PC-3 (cell line): ENCODE measurements at regions not wholly inside any gene's neighbourhood (a gene's known extent, or its start where the extent isn't known, plus 50 kb on each side); places are given as distances from the start of the nearest gene placed in this dataset.
"Not testable (repeated sequence)": the region's sequence is repeated elsewhere in the genome, so short reads cannot be mapped to it uniquely, and the experiment has no call there.

Experiments
- ATAC-seq: fragments of 200-7000 bp; cut with Tn5 transposase; 2 replicates; pipeline ENCODE4 v1.9.1; 2020; ENCODE audit warnings: mild to moderate bottlenecking, moderate library complexity
- BruUV-seq: library from RNA; stranded (reverse); fragments of 400-500 nt; replicated peaks from 2 replicates; lab custom pipeline; 2021; lab: Mats Ljungman, UMichigan
- CTCF ChIA-PET: fragments of 300-600 bp; sonication (Branson Sonifier 250); formaldehyde crosslinking; loops from one replicate; lab custom pipeline; 2022; ENCODE audit warnings: antibody characterized with exemption; lab: Charles Lee
- POLR2A ChIA-PET: fragments of 300-600 bp; sonication (Branson Sonifier 250); formaldehyde crosslinking; loops from one replicate; lab custom pipeline; 2022; ENCODE audit warnings: antibody characterized with exemption; ENCODE audit not compliant: unreplicated experiment; lab: Charles Lee
- DNase-seq: peaks from one replicate; pipeline ENCODE4 v3.0.0-alpha.2; 2015
- H2AFZ ChIP-seq: fragments of 300-600 bp; sonication (generic); 2 replicates; pipeline ENCODE4 v1.6.0; 2016; ENCODE audit warnings: antibody characterized with exemption, low read length
- H3F3A ChIP-seq: fragments of 300-600 bp; sonication (generic); one replicate; pipeline ENCODE4 v1.6.0; 2017; ENCODE audit warnings: antibody characterized with exemption, low read length, control low read depth, mild to moderate bottlenecking; ENCODE audit not compliant: unreplicated experiment
- H3K27ac ChIP-seq: fragments of 300-600 bp; sonication (generic); 2 replicates; pipeline ENCODE4 v1.5.1; 2016; ENCODE audit warnings: mild to moderate bottlenecking, low read length
- H3K27me3 ChIP-seq: fragments of 300-600 bp; sonication (generic); 2 replicates; pipeline ENCODE4 v1.6.1; 2016; ENCODE audit warnings: low read length, mixed read lengths
- H3K36me3 ChIP-seq: fragments of 300-600 bp; sonication (generic); 2 replicates; pipeline ENCODE4 v1.6.1; 2016; ENCODE audit warnings: low read depth, mixed run types, low read length, mixed read lengths
- H3K4me1 ChIP-seq: fragments of 300-600 bp; sonication (generic); 2 replicates; pipeline ENCODE4 v1.5.1; 2016; ENCODE audit warnings: low read length; ENCODE audit not compliant: insufficient read depth
- H3K4me2 ChIP-seq: fragments of 300-600 bp; sonication (generic); 2 replicates; pipeline ENCODE4 v1.6.0; 2016; ENCODE audit warnings: low read length
- H3K4me3 ChIP-seq: fragments of 300-600 bp; sonication (generic); 2 replicates; pipeline ENCODE4 v1.5.1; 2016; ENCODE audit warnings: mild to moderate bottlenecking, low read length, mixed read lengths
- H3K79me2 ChIP-seq: fragments of 300-600 bp; sonication (generic); 2 replicates; pipeline ENCODE4 v1.6.1; 2017; ENCODE audit warnings: low read length, mixed read lengths
- H3K9ac ChIP-seq: fragments of 300-600 bp; sonication (generic); 2 replicates; pipeline ENCODE4 v1.6.0; 2016; ENCODE audit warnings: mild to moderate bottlenecking, low read length
- H3K9me2 ChIP-seq: fragments of 300-600 bp; sonication (generic); replicated peaks from 2 replicates; pipeline ENCODE4 v1.6.1; 2016; ENCODE audit warnings: mixed run types, low read length, mixed read lengths
- H3K9me3 ChIP-seq: fragments of 300-600 bp; sonication (generic); 2 replicates; pipeline ENCODE4 v1.6.1; 2016; ENCODE audit warnings: low read length, mixed read lengths
- H4K20me1 ChIP-seq: fragments of 300-600 bp; sonication (generic); 2 replicates; pipeline ENCODE4 v1.6.1; 2016; ENCODE audit warnings: low read length, mixed read lengths
- CTCF ChIP-seq: fragments of 300-600 bp; sonication (generic); conservative IDR thresholded peaks from 2 replicates; pipeline ENCODE4 v1.5.1; 2017; ENCODE audit warnings: antibody characterized with exemption, low read depth, mild to moderate bottlenecking, low read length
- EZH2 ChIP-seq: fragments of 300-600 bp; sonication (generic); IDR thresholded peaks from one replicate; pipeline ENCODE4 v1.6.1; 2017; ENCODE audit warnings: antibody characterized with exemption, mild to moderate bottlenecking, low read length; ENCODE audit not compliant: unreplicated experiment
- EZH2phosphoT487 ChIP-seq: fragments of 300-600 bp; sonication (generic); IDR thresholded peaks from 2 replicates; pipeline ENCODE4 v1.6.1; 2018; ENCODE audit warnings: mild to moderate bottlenecking, antibody characterized with exemption, low read length, borderline replicate concordance
- intact Hi-C: fragments of 100-400 bp; cut with micrococcal nuclease; formaldehyde crosslinking; loops from 2 replicates; pipeline ENCODE4 v1.9.0; 2023

DNA sequence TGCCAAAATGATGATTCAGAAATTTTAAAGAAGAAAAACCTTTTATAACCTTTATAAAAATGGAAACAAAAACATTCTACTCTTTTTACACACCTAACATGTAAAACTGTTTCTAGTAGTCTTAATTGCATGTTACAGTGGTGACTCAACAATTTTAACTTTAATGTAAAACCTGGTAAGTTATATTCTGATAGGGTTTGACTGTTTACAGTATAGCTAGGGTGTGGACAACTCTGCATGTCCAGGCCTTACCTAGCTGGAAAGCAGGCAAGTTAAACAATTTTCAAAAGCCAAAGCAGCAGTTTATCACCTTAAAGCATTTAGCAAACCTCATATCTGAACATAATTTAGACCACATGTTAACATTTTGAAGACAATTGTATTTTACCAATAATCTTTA is 328.5 kb downstream of the NEK10 start:
- DNase-seq: no peak
- Histone ChIP-seq H3K27ac (no peak overlapping the region), H2AFZ (no peak overlapping the region), H3K9ac (no peak overlapping the region), H3K36me3 (no peaks in the 10 kb centered on the region), H3K4me3 (no peak overlapping the region), H3F3A (no peaks in the 10 kb centered on the region), H4K20me1 (no peaks in the 10 kb centered on the region), H3K9me2 (no peaks in the 10 kb centered on the region), H3K9me3 (no peaks in the 10 kb centered on the region), H3K79me2 (no peaks in the 10 kb centered on the region), H3K27me3 (no peaks in the 10 kb centered on the region), H3K4me1 (no peaks in the 10 kb centered on the region), H3K4me2 (no peak overlapping the region)
- ATAC-seq: no peak
- BruUV-seq: no TSS peak
- TF ChIP-seq EZH2 (no peak), EZH2phosphoT487 (no peak), CTCF (no peak)
- ChIA-PET CTCF (no interaction called here), POLR2A (no interaction called here)
- intact Hi-C loops: no loop called here

- H3K4me2 ChIP-seq, H3K9me3 ChIP-seq, BruUV-seq, CTCF ChIA-PET, H3K4me3 ChIP-seq, H4K20me1 ChIP-seq, H3K36me3 ChIP-seq, ATAC-seq, H3F3A ChIP-seq, intact Hi-C loops, H2AFZ ChIP-seq, H3K9ac ChIP-seq, H3K27me3 ChIP-seq, H3K27ac ChIP-seq, H3K79me2 ChIP-seq, H3K9me2 ChIP-seq, H3K4me1 ChIP-seq, DNase-seq: not testable (repeated sequence)
- POLR2A ChIA-PET: interaction anchor here (0.6 kb wide), 1 partner anchor 1189 kb away, joined by 4 read pairs; no protein-coding TSS in a partner anchor
These were observed 326.6 kb downstream of the NEK10 start for GRCh38 chr3:27042541-27042940.

GRCh38 chr3:27043328-27043955 is 325.7 kb downstream of the NEK10 start:
- no peak overlapping the region for H3K9ac ChIP-seq
- intact Hi-C loops: no loop called here
- no peaks in the 10 kb centered on the region for H3K27me3 ChIP-seq
- DNase-seq (no peak), ATAC-seq (no peak)
- H4K20me1 ChIP-seq: no peaks in the 10 kb centered on the region
- H3K4me2 ChIP-seq: no peak overlapping the region
- no peaks in the 10 kb centered on the region for H3K9me2 ChIP-seq
- no peak overlapping the region for H2AFZ ChIP-seq
- TF ChIP-seq CTCF (no peak), EZH2phosphoT487 (no peak), EZH2 (no peak)
- no peaks in the 10 kb centered on the region for H3K9me3 ChIP-seq
- no peaks in the 10 kb centered on the region for H3K36me3 ChIP-seq
- ChIA-PET POLR2A (no interaction called here), CTCF (no interaction called here)
- no peaks in the 10 kb centered on the region for H3K4me1 ChIP-seq
- no peak overlapping the region for H3K27ac ChIP-seq
- no TSS peak for BruUV-seq
- H3K79me2 ChIP-seq: no peaks in the 10 kb centered on the region
- H3F3A ChIP-seq: no peaks in the 10 kb centered on the region
- H3K4me3 ChIP-seq: no peak overlapping the region
